HG02938 (cell line): ENCODE measurements at regions not wholly inside any gene's neighbourhood (a gene's known extent, or its start where the extent isn't known, plus 50 kb on each side); places are given as distances from the start of the nearest gene placed in this dataset.
"Not testable (repeated sequence)": the region's sequence is repeated elsewhere in the genome, so short reads cannot be mapped to it uniquely, and the experiment has no call there.

ENCODE experiments used
- ATAC-seq: cut with Tn5 transposase; IDR thresholded peaks from one replicate; pipeline ENCODE4 v1.9.1; 2021; ENCODE audit warnings: mild to moderate bottlenecking, moderate library complexity; ENCODE audit not compliant: unreplicated experiment

DNA sequence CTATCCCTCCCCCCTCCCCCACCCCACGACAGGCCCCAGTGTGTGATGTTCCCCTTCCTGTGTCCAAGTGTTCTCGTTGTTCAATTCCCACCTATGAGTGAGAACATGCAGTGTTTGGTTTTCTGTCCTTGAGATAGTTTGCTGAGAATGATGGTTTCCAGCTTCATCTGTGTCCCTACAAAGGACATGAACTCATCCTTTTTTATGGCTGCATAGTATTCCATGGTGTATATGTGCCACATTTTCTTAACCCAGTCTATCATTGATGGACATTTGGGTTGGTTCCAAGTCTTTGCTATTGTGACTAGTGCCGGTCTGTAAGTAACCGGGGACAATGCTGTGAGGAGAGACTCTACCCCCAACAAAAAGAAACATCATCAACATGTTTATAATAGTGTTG, 217.2 kb downstream of the SEC23IP start:
- ATAC-seq = not testable (repeated sequence)

DNA sequence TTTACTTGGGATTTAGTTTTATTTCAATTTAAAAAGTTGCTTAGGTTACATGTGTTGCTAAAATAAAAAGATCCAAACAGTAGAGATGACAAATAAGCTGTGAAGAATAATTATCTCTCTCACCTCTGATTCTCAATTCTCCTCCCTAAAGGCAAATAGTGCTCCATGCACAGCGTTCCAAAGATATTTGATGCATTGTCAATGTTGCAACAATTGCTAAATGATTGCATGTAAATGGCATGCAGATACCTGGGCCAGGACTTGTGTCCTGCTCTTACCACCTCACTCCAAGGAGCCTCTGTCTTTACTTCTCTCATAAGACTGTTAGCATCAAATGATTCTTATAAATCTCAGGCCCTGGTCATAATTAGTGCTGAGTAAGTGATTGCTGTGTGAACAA, 217.7 kb downstream of the SEC23IP start:
- ATAC-seq = no peak

DNA sequence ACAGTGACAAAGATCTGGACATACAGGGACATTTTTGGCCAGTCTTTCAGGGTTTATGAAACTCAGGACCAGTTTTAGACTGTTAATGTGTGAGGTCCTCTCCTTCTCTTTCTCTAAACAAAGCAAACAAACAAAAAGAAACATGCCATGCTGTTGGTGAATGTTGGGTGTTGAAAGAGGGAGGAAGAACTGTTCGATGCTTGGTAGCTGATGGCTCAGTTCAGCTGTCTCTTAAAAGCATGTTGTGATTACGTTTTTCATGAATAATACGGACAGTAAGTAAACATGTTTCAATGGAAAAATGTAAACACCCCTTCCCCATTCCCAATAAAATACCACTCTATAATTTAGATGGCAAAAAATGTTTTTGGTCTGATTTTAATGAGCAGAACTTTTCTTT, 219.1 kb downstream of the SEC23IP start:
- ATAC-seq = no peak

DNA sequence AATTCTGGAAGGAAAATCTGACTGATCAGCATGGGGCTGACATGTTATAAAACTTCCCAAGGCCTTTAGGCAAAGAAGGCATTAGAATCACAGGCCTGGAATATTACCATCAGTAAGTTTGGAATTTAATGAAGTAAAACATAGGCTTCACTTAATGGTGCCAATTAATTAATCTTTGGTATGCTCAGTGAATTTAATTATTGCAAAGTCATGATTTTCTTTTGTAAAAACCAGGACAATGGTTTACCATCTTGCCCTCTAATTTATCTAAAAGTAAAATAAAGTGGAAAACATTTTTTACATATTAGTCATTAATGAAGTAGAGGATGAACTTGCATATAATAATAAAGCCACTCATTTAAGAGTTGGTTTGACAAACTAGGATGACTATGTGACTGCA, 220.3 kb downstream of the SEC23IP start:
- no peak for ATAC-seq

DNA sequence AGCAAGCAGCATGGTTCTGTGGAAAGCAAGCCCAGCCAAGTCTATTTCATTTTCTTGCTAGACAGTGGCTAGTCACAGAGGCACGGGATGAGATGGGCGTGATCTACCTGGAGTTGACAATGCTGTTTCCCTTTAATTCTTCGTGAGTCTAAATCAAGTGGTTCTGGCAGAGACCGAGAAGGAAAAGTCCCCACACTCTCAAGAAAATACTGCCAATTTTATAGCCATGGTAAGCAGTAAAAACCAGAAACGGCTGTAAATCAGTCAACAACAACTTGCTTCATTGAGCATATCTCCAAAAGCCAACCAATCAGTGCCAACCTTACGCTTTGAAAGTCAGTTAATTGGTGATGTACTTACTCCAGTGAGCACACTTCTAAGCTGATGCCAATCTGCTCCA, 223.4 kb downstream of the SEC23IP start:
- no peak for ATAC-seq

DNA sequence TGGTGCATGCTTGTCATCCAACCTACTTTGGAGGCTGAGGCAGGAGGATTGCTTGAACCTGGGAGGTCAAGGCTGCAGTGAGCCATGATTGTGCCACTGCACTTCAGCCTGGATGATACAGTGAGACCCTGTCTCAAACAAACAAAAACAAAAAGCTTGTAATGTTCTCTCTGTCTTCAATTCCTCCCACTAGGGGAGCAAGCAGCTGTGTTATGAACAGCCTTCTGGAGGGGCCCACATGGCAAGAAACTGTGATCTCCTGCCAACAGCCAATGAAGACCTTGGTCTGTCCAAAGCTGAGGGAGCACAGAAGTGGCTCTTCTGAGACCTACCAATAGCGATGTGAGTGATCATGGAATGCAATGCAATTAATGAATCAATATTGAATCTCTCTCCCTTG, 229.2 kb downstream of the SEC23IP start:
- ATAC-seq = no peak

DNA sequence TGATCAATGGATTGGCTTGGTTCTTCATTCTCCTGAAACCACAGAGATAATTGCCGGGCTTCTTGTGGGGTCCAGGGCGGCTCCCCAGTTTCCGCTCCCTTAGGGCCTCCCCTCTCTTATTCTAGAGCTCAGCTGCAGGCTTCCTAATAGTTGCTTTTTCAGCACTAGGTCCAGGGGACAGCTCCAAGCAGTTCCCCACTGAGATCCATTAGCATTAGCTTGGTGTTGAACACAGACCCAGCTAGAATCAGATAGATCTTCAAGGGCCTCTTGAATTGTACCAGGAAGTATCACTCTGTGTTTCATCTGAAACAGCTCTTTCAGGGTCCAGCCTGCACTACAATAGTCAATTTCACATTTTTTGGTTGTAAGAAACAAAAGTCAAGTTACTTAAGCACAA, 238.7 kb downstream of the SEC23IP start:
- no peak for ATAC-seq

DNA sequence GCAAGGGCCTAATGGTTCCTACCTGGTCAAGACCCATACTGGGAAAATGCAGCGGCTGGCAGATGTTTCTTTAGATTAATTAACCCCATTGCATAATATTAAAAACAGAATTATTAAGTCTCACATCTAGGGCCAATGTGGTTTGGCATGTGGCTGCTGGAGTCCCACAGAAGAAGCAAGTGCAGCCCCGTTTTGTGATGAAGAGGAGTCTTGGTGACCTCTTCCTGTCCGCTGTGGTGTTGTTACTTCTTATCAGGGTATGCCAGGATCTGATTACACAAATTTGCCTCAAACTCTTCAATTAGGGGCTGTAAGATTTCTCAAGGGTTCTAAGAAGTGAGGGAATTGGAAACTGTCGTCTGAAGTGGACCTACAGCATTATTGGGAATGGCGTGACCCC, 240.3 kb downstream of the SEC23IP start:
- no peak for ATAC-seq

DNA sequence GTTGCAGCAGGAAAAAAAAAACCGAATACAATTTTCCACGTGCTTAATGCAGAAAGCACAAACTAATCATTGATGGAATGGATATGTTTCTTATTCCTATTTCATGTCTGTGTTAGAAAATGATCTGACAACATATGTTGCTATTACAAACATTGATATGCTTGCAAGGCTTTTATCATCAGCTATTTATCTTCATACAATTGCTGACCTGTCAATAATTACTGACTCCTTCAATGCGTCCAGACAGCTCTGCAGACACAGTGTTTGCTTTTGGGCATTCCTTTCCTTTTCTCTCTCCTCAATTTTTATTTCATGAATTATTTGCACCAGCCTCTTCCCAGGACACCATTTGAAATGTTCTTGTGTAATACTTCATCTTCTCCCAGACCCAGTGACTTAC, 246.2 kb downstream of the SEC23IP start:
- ATAC-seq = no peak

DNA sequence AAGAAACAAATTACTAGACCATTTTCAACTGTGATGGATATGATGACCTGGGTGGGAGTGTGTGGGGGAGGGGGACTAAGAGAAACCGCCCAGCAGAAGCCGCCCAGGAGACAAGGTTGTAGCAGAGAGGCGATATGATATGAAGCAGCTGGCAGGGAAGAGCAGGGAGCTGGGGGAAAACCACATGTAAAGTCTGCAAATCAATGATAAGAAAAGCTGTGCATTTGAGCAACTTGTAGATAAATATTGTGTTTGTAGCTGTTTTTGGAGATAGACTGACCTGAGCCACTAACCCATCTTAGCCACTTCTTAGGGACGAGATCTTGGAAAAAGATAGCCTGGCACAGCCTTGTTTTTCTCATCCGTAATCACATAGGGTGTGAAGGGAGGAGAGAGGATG, 252.6 kb downstream of the SEC23IP start:
- ATAC-seq = no peak

DNA sequence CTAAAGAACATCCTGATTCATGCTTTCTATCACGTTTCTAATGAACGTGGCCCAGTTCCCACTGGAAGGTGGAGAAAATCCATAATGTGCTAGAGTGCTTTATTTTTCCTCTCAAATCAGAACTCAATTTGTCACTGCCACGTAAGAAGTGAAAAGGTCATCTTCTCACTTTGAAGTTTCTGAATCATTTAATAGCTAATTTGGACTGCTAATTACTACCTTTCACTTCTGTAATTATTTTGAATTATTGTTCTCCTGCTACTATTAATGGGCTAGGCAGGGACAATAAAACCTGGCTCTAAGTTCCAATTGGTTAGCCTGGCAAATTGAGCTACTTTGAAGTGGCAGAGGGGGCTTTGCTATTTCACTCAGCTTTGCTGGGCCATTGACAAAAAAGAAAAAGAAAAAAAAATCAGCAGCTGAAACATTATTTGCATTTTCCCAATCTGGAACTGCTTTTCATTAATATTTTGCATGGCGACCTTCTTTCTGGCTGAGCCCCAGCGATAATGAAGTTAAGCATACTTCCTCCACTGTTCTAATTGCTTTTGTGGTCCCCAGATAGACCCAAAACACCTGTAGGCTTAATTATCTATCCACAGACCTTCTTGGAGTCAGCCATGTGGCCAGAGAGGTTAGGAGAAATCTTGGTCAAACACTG, 264.2 kb downstream of the SEC23IP start:
- ATAC-seq = no peak

DNA sequence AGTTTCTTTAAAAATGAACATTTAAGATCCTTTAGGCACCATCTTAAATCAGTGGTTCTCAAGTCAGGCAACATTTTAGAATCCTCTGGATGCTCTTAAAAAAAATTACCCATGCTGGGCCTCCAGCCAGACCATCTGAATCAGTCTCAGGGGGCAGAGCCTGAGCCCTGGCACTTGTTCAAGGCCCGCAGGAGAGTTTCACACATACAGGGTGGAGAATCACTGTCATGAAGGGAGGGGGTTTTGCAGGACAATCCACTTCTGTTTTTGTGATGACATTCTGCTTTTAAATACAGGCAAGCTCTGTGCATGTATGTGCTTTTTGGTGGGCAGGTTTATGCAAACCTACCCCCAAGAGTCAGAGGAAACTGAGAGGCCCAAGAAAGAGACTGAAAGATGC, 268.6 kb downstream of the SEC23IP start:
- no peak for ATAC-seq

DNA sequence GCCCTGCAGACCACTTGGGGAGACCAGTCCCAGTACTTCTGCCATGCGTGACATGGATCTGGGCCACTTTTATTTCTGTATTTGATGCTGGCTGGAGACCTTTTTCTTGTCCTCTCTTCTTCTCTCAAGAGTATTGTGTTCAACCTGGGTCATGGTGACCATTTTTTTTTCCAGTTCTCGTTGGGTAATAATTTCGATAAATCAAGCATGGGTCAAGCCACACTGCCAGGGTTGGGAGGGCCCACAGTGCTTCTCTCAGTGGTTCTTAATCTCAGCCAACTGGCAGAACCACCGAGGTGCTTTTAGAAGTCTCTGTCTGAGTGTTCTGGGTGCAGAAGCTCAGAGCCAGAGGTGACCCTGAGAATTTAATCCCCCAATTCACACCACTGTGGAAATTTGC, 269.9 kb downstream of the SEC23IP start:
- no peak for ATAC-seq

DNA sequence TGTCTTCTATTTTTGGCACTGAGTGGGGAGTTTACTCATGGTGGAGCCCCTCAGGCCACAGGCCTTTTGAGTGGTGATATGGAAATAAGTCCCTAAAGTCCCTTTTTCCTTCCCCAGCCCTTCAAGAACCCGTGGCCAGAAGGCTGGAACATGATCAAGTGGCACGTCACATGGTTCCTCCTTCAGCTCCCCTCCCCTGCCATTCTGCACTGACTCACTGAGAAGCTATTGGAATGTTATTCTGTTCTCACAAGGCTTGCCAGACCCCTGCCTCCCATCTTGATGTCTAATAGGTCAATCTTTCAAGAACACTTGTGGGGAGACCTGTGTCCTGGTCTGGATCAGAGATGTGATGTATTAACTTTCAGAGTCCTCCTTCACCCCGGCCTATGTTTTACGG, 279.8 kb downstream of the SEC23IP start:
- ATAC-seq = no peak

DNA sequence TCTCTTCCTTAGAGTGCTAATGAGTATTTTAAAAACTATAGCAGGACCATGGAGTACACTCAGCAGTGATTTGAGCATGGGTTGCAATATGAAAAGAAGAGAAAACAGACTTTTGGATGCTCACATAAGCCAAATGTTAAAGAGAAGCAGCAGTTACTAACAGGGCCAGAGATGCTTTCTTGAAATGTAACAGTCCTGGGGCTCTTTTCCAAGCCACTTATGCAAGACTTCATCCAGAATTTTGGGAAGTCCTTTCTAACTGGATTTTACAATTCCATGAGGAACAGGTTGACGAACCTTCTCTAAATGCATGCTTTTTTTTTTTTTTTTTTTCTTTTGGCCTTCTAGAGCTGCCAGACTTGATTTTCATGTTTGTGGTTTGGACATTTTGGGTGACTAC, 282.0 kb downstream of the SEC23IP start:
- no peak for ATAC-seq

DNA sequence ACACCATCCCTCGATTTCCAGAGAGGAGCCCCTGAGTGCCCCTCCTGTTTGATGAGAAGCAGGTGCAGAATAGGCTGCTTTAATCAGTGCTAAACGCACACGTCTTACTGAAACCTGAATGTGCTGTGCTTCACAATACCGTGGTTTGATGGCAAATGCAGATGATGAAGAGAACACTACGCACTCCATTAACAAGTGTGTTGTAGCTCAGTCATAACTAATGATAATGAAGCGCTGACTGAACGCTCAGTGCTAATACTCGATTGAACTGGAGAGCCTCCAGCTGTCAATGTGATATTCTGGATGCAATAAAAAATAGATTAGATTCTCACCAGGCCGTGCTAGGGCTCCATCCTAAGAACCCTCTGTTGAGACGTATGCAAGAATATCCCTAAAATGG, 279.7 kb upstream of the PLPP4 start:
- ATAC-seq = no peak

DNA sequence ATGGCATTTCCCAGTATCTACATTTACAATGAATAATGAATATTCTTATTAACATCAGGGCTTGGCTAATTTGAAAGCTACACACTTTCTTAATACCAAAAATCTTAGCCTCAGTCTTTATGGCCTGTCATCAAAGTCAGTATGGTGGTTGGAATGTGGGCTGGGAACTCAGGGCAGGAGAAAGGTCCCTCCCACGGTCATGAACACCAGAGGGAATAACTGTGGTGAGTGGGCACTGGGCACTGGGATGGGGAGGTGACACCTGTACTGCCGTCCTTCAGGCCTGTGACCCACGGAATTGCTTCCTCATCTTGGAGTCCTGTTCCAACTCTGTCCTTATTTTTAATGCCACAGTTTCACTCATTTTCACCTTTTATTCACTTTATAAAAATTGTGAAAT, 276.9 kb upstream of the PLPP4 start:
- no peak for ATAC-seq

DNA sequence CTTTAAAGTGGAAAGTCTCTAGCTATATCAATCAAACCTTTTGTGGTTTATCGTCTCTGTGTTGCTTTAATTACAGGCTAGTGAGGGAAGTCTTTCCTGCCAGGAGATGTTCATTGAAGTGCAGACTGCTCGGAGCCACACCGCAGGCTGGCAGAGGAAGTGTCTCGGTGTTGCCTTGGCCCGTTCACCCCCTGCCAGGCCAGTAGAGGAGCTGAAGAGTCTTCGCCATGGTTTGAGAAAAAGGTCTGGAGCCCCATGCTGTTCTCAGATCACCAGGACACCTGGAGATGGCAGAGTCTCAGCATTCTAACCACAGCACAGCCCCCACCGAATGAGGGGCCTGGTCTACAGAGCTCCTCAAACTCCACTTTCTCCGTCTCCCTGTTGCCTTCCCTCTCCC, 275.9 kb upstream of the PLPP4 start:
- no peak for ATAC-seq

DNA sequence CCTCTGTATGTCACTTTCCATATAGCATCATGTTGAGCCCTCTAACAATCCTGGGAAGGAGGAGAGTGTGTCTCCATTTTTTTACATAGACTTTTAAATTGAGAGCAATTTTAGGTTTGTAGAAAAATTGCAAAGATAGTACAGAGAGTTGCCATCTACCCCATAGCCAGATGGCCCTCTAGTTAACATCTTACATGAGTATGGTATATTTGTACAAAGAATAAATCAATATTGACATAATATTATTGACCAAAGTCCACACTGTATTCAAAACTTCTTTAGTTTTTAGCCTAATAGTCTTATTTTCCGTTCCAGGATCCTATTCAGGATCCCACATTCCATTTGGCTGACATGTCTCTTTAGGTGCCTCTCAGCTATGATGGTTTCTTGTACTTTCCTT, 274.6 kb upstream of the PLPP4 start:
- ATAC-seq = no peak

DNA sequence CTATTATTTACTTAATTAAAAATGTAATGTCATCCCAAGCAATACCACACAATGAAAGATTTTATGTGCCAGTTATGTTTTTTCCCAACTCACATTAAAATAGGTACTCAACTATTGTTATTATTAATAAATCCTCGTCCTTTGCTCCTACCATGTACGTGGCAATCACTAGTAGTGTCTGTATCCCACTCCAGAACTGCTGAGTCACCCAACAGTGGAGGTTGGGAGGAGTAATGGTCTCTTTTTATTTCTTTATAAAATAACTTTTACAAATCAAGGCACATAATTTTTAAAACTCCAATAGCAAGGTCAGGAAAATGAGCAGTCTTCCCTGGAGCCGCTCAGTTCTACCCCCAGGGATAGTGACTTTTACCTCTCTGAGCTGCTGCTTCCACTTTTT, 273.5 kb upstream of the PLPP4 start:
- no peak for ATAC-seq

DNA sequence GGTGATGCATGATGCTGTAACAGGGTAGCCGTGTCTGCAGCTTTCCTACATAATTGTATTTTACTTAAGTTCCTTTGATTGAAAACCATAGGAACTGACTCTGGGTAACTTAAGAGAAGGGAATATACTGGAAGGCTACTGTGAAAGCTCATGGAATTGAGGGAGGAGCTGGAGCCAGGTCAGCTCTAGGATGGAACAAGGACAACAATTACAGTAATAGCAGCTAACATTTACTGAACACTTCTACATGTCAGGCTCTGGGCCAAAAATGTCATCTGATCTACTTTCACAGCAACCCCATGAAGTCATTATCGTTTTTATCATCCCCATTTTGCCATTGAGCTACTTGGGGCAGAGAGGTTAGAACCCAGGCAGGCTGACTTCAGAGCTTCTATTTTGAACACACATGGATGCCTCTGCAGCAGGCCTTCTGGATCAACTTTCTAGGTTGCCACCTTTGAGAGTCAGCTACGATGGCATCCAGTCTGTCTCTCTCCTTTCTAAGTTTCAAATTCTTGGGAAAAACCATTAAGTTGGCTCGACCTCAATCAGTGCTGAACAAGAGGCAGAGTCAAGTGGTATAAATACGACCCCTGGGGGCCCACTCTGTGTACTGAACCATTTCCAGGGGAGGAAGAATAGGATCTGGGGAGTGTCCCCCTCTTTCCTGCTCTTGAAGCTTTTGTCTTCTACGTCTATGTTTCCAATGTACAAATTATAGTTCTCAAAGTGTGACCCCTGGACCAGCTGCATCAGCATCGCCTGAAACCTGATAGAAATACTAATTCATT, 272.3 kb upstream of the PLPP4 start:
- no peak for ATAC-seq

DNA sequence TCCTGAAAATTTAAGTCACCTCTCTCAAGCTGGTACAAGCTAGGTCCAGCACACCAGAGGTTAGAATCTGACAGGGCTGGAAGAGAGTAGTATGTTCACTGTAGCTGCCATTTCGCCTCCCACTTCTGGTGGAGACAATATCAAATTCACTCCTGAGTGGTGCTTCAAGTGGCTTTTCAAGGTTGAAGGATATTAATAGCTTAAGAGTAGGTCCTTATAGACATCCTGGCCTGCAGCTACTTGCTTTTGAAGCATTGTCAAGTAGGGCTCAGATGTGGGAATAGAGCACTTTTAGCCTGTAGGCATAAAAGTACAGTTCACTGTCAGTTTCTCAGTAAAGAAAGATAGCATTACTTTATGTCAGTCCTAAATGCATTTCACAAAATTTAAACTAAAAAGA, 270.5 kb upstream of the PLPP4 start:
- ATAC-seq = no peak

DNA sequence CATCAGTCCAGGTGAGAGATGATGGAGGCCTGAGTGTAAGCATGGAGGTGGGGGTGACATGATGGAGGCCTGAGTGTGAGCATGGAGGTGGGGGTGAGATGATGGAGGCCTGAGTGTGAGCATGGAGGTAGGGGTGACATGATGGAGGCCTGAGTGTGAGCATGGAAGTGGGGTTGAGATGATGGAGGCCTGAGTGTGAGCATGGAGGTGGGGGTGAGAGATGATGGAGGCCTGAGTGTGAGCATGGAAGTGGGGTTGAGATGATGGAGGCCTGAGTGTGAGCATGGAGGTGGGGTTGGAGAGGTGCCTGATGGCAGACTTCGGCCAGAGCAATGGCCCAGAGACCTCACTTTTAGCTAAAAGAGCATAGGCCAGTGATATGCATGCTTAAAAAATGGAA, 269.9 kb upstream of the PLPP4 start:
- not testable (repeated sequence) for ATAC-seq
